SU-DHL-6 (cell line): ENCODE measurements at regions not wholly inside any gene's neighbourhood (a gene's known extent, or its start where the extent isn't known, plus 50 kb on each side); places are given as distances from the start of the nearest gene placed in this dataset.
A peak's percentile ranks its signal among the peaks of the same experiment; 100 is the strongest.
"Not testable (repeated sequence)": the region's sequence is repeated elsewhere in the genome, so short reads cannot be mapped to it uniquely, and the experiment has no call there.

Experiments used
- H2AFZ ChIP-seq: fragments of 200-600 bp; sonication (generic); 2 replicates; pipeline ENCODE4 v1.6.1; 2014; ENCODE audit warnings: low read depth, mild to moderate bottlenecking, moderate library complexity, mixed read lengths, antibody characterized with exemption, low read length; ENCODE audit not compliant: severe bottlenecking
- H3F3A ChIP-seq: fragments of 200-600 bp; shearing (Covaris generic); 2 replicates; pipeline ENCODE4 v1.6.0; 2016; ENCODE audit warnings: antibody characterized with exemption, mild to moderate bottlenecking; ENCODE audit not compliant: insufficient read depth
- H3K27ac ChIP-seq: fragments of 200-600 bp; sonication (generic); 2 replicates; pipeline ENCODE4 v1.5.1; 2016; ENCODE audit warnings: low read depth, mild to moderate bottlenecking, low read length, moderate library complexity, mixed read lengths
- H3K27me3 ChIP-seq: fragments of 200-600 bp; sonication (generic), shearing (Covaris generic); 2 replicates; pipeline ENCODE4 v1.6.0; 2014; ENCODE audit warnings: mild to moderate bottlenecking, low read length
- H3K36me3 ChIP-seq: fragments of 200-600 bp; sonication (generic); 2 replicates; pipeline ENCODE4 v1.6.1; 2014; ENCODE audit warnings: mild to moderate bottlenecking, low read length, mixed read lengths
- H3K4me2 ChIP-seq: fragments of 300-600, 200-600 bp; shearing (Covaris generic), sonication (generic); 2 replicates; pipeline ENCODE4 v1.6.0; 2014; ENCODE audit warnings: low read length, low read depth, mild to moderate bottlenecking; ENCODE audit not compliant: poor library complexity, severe bottlenecking
- H3K4me3 ChIP-seq: fragments of 200-600 bp; sonication (generic); 2 replicates; pipeline ENCODE4 v1.5.1; 2014; ENCODE audit warnings: antibody characterized with exemption, low read length, mild to moderate bottlenecking, mixed read lengths; ENCODE audit not compliant: insufficient read depth, poor library complexity, severe bottlenecking
- H3K79me2 ChIP-seq: fragments of 200-600 bp; sonication (generic); 2 replicates; pipeline ENCODE4 v1.6.1; 2014; ENCODE audit warnings: mild to moderate bottlenecking, low read length, moderate library complexity; ENCODE audit not compliant: insufficient read depth
- H3K9ac ChIP-seq: fragments of 200-600 bp; sonication (generic); 2 replicates; pipeline ENCODE4 v1.7.0; 2014; ENCODE audit warnings: mild to moderate bottlenecking, low read length
- H3K9me2 ChIP-seq: fragments of 200-600 bp; sonication (generic); replicated peaks from 2 replicates; pipeline ENCODE4 v1.6.1; 2014; ENCODE audit warnings: low read length; ENCODE audit not compliant: insufficient read depth
- H3K9me3 ChIP-seq: fragments of 200-600 bp; sonication (generic); 2 replicates; pipeline ENCODE4 v1.6.1; 2014; ENCODE audit warnings: low read length, mixed read lengths; ENCODE audit not compliant: insufficient read depth
- H4K20me1 ChIP-seq: fragments of 200-600 bp; sonication (generic); 2 replicates; pipeline ENCODE4 v1.6.1; 2014; ENCODE audit warnings: low read depth, mild to moderate bottlenecking, antibody characterized with exemption, low read length, moderate library complexity, mixed read lengths
- TF ChIP-seq, protein P1 (sequence below): fragments of 200-600 bp; sonication (generic); IDR thresholded peaks from one replicate; pipeline ENCODE4 v1.5.1; 2017; ENCODE audit warnings: antibody characterized with exemption, mild to moderate bottlenecking, low read length, moderate library complexity; ENCODE audit not compliant: insufficient read depth, poor library complexity, severe bottlenecking

DNA sequence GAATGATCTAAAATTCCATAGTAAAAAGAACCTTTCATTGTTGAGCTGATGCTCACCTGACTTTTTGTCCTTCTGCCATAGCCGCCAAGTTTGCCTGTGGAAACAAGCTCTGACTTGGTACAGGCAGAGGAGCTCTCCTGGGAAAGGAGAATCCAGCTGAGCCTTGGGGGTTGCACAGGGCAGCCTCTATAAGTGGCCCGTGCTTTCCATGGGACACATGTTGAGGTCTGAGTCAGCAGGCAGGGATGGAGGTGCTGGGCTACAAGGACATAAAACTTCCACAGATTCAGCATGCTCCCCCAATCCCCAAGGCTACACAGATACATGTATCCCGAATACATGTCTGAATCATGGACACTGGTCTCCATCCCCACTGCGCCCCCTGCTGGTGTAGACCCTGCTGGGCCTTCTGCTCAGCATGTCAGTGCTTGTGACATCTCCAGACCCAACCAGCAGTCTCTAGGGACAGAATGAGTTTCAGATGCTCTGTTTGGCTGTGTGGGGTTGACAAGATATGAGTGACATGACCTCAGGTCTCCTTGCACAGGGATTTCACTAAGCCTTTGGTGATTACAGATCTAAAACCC, 551.7 kb downstream of the RPIA start:
- H3K9me3 ChIP-seq, H3F3A ChIP-seq, H3K27me3 ChIP-seq, H3K9me2 ChIP-seq, H3K4me3 ChIP-seq, H2AFZ ChIP-seq, H3K27ac ChIP-seq, H3K9ac ChIP-seq, H3K79me2 ChIP-seq, H4K20me1 ChIP-seq, H3K36me3 ChIP-seq, H3K4me2 ChIP-seq: not testable (repeated sequence)
- TF ChIP-seq, protein P1, sequence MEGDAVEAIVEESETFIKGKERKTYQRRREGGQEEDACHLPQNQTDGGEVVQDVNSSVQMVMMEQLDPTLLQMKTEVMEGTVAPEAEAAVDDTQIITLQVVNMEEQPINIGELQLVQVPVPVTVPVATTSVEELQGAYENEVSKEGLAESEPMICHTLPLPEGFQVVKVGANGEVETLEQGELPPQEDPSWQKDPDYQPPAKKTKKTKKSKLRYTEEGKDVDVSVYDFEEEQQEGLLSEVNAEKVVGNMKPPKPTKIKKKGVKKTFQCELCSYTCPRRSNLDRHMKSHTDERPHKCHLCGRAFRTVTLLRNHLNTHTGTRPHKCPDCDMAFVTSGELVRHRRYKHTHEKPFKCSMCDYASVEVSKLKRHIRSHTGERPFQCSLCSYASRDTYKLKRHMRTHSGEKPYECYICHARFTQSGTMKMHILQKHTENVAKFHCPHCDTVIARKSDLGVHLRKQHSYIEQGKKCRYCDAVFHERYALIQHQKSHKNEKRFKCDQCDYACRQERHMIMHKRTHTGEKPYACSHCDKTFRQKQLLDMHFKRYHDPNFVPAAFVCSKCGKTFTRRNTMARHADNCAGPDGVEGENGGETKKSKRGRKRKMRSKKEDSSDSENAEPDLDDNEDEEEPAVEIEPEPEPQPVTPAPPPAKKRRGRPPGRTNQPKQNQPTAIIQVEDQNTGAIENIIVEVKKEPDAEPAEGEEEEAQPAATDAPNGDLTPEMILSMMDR, result peak; percentile 19

DNA sequence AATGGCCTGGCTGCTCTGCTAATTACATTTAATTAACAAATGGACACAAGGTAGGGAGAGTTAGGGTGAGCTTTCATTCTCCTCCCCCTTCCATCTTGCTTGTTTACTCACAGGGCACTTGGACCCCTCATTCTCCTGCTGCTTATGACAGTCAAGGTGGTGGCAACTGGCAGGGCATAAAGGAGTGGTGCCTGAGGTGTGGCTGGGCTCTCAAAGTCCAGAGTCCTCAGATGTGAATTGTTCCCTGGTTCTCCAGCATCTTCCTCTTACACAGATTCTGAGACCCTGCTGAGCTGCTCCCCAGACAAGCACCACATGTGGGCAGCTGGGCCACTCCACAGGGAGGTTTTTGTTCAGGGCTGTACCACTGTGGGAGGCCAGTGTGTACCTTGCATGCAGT, 552.9 kb downstream of the RPIA start:
- H3K9me3 ChIP-seq, H2AFZ ChIP-seq, H3K79me2 ChIP-seq, H3K4me2 ChIP-seq, H3K9ac ChIP-seq, H4K20me1 ChIP-seq, H3F3A ChIP-seq, H3K27me3 ChIP-seq, H3K4me3 ChIP-seq, H3K9me2 ChIP-seq, H3K27ac ChIP-seq, H3K36me3 ChIP-seq: not testable (repeated sequence)

DNA sequence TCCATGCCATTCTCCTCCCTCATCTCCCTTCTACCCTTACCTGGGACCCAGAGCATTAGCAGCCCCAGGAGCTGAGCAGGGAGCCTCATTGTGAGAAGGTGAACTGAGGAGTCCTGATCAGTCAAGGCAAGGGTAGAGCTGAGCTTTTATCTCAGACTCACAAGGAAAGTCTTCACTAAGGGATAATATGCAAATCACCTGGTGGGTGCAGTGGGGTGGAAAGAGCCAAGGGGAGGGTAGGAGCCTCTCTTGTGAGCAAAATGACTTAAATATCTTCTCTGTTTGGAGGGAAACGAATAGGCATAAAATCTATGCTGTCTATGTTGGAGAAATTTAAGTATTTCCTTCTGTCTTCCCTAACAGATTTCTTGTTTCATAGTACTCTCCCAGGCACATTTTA, 554.0 kb downstream of the RPIA start:
- H2AFZ ChIP-seq, H3K36me3 ChIP-seq, H4K20me1 ChIP-seq, H3K9me2 ChIP-seq, H3K79me2 ChIP-seq, H3K9me3 ChIP-seq, H3K27me3 ChIP-seq, H3F3A ChIP-seq: not testable (repeated sequence)
- Histone ChIP-seq H3K27ac (peak overlapping the region; percentile 68), H3K4me2 (peak overlapping the region; percentile 33), H3K9ac (peak overlapping the region; percentile 24; the same call in 1 of the 2 replicates), H3K4me3 (peak overlapping the region; percentile 26)

DNA sequence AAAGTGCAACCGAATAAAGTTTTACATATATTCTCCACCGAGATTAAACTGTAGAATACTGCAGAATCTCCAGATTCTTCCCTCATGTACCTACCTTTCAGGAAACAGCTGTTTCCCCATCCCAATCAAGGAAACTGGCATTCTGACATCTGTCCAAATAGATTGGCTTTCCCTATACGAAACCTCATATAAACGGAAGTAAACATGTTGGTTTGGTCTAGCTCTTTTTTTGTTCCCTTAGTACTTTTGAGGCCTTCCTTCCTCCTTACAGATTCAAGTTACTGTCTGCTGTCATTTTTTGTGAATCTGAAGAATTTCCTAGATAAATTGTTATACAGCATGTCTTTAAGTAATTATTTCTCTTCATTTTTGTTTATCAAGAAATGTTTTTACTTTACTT, 554.6 kb downstream of the RPIA start:
- not testable (repeated sequence) for H3F3A ChIP-seq, H3K9me3 ChIP-seq, H3K36me3 ChIP-seq, H3K27me3 ChIP-seq, H2AFZ ChIP-seq, H3K4me3 ChIP-seq, H3K9me2 ChIP-seq, H3K79me2 ChIP-seq, H4K20me1 ChIP-seq
- peak overlapping the region; percentile 33 for H3K4me2 ChIP-seq
- H3K9ac ChIP-seq, result 0 out of 2 replicates have a peak overlapping the region, but pooled peaks have one; percentile 24
- peak overlapping the region; percentile 68 for H3K27ac ChIP-seq

DNA sequence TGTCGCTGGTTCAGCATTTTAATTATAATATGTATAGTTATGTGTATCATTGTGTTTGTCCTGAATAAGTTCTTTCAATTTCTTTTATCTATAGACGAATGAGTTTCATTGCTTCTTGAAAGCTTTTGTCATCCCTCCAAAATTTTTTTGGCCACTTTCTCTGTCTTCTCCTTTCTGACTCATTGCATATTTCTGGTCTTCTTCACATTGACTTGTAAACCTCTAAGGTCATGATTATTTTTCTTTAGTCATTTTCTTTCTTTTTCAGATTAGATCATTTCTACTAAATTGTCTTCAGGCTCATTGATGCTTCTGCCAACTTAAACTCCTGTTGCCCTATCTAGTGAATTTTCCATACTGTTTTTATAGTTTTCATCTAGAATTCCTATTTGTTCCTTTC, 555.1 kb downstream of the RPIA start:
- H3K27me3 ChIP-seq, H3K36me3 ChIP-seq, H3K9me3 ChIP-seq, H3F3A ChIP-seq, H2AFZ ChIP-seq, H4K20me1 ChIP-seq, H3K9ac ChIP-seq, H3K9me2 ChIP-seq, H3K79me2 ChIP-seq, H3K4me3 ChIP-seq: not testable (repeated sequence)
- peak overlapping the region; percentile 68; the same call in 1 of the 2 replicates for H3K27ac ChIP-seq
- peak overlapping the region; percentile 33 for H3K4me2 ChIP-seq

DNA sequence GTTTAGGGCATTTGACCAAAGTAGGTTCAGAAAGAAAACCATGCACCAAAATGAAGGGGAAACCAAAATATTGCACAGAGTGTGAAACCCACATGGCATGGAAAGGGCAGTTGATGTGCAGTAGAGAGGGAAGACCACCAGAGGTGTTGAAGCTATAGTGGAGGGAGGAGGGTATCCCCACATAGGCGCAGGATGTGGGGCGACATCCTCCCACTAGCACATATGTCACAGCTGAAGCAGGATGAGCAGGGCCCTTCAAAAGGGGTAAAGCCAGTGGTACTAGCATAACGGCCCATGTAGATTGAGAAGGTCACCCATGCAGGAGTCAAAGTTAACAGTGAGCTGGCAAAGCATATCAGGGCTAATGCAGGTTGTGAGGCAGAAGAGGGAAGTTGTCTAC, 563.5 kb downstream of the RPIA start:
- not testable (repeated sequence) for H2AFZ ChIP-seq, H3K9me2 ChIP-seq, H4K20me1 ChIP-seq, H3K27ac ChIP-seq, H3K36me3 ChIP-seq, H3K4me3 ChIP-seq, H3F3A ChIP-seq, H3K27me3 ChIP-seq, H3K9ac ChIP-seq, H3K79me2 ChIP-seq, H3K4me2 ChIP-seq, H3K9me3 ChIP-seq

DNA sequence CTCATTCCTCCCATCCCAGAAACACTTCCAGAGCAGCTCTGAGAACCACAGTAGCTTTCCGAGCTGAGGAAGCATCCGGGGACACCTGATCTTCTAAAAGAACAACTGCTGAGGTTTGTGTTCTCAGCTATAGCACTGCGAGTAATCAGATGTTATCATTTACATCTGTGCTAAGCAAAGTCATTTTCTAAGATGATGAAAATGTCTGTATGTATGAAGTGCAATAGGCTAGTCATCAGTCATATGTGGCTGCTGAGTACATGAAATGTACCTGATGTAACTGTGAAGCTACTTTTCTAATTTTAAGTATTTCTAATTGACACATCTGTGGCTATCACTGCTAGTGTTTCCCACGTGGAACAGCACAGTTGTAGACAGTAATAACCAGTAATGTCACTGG, 582.0 kb downstream of the RPIA start:
- H3K79me2 ChIP-seq, H3K4me3 ChIP-seq, H3K9me3 ChIP-seq, H3F3A ChIP-seq, H3K27ac ChIP-seq, H4K20me1 ChIP-seq, H3K27me3 ChIP-seq, H2AFZ ChIP-seq, H3K9ac ChIP-seq, H3K36me3 ChIP-seq, H3K4me2 ChIP-seq, H3K9me2 ChIP-seq: not testable (repeated sequence)

DNA sequence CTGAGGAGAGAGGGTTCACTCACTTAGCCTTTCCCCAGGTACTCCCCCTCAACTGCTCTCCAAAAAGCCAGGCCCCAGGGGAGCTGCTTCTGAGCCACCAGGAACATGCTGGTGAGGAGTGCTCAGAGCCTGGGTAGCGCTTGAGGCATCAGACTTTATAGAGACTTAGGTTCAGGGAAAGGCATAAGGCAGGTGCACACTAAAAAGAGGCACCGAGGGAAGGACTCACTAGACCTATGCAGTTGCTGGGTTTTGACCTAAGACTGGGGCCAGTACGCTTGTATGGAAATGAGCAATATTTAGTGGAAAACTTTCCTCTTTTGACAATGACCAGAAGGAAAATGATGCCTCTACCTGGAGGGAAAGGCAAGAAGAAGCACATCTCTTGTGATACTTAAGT, 589.1 kb downstream of the RPIA start:
- H3K9me2 ChIP-seq, H3K36me3 ChIP-seq, H3K4me3 ChIP-seq, H3K9ac ChIP-seq, H3K27ac ChIP-seq, H3K27me3 ChIP-seq, H3K79me2 ChIP-seq, H3F3A ChIP-seq, H3K4me2 ChIP-seq, H3K9me3 ChIP-seq, H4K20me1 ChIP-seq, H2AFZ ChIP-seq: not testable (repeated sequence)
